NCI-H1092 (cell line): ENCODE measurements at regions not wholly inside any gene's neighbourhood (a gene's known extent, or its start where the extent isn't known, plus 50 kb on each side); places are given as distances from the start of the nearest gene placed in this dataset.
"Not testable (repeated sequence)": the region's sequence is repeated elsewhere in the genome, so short reads cannot be mapped to it uniquely, and the experiment has no call there.

Source experiments
- DNase-seq: peaks from one replicate; lab custom pipeline; 2025; lab: John Stamatoyannopoulos, UW

- no peak for DNase-seq
These were observed 53.0 kb upstream of the CSNK1A1L start for GRCh38 chr13:37158481-37158880.

DNA sequence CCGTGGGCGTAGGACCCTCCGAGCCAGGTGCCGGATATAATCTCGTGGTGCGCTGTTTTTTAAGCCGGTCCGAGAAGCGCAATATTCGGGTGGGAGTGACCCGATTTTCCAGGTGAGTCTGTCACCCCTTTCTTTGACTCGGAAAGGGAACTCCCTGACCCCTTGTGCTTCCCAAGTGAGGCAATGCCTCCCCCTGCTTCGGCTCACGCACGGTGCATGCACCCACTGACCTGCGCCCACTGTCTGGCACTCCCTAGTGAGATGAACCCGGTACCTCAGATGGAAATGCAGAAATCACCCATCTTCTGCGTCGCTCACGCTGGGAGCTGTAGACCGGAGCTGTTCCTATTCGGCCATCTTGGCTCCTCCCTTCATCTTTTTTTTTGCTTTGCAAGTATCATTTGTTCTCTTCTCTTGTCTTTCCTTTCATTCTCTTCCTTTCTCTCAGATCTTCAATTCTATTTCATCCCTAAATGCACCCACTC lies 50.2 kb upstream of the CSNK1A1L start:
- not testable (repeated sequence) for DNase-seq
